MM.1S (cell line): ENCODE measurements at regions not wholly inside any gene's neighbourhood (a gene's known extent, or its start where the extent isn't known, plus 50 kb on each side); places are given as distances from the start of the nearest gene placed in this dataset.

Experiments
- CTCF ChIP-seq: fragments of 300-600 bp; sonication (generic); IDR thresholded peaks from 2 replicates; pipeline ENCODE4 v1.5.1; 2016; ENCODE audit warnings: antibody characterized with exemption, low read length, mixed read lengths
- EZH2 ChIP-seq: fragments of 300-600 bp; sonication (generic); optimal IDR thresholded peaks from 2 replicates; pipeline ENCODE3; 2017; ENCODE audit warnings: low read depth, mild to moderate bottlenecking, antibody characterized with exemption, low read length, mixed read lengths
- EZH2phosphoT487 ChIP-seq: fragments of 300-600 bp; sonication (generic); IDR thresholded peaks from 2 replicates; pipeline ENCODE4 v1.6.1; 2018; ENCODE audit warnings: antibody characterized with exemption, low read length

DNA sequence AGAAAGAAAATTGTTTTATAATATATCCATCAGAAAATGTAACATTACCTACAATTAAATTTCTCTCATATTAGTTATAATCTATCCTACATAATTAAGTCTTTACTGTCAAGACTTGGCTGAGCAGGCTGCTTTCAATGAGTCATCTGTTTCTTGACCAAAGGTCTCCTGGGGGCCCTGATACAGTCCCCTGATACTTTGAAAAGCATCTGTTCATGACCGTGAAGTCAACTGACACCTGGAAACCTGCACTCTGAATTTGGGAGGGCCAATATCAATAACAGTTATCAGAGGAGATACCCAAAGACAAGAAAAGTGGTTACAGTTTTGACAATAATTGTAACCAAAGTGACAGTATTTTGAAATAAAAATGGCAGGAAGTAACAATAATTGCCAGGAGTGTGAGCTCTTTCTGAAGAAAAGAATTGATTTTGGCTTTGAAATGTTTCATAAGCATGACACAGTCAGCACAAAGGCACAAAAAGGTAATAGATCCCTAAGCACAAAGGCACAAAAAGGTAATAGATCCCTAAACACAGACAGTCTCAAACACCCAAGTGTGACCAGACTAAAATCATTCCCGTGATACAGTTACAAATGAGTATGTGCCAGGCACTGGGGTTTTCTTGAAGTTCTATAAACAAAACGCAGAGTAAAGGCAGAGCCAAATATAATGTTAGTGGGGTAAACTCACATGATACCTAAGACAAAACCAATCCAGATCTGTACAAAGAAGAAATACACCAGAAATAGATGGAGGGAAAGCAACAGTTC is 260.7 kb downstream of the PLOD2 start:
- TF ChIP-seq CTCF (no peak), EZH2 (no peak), EZH2phosphoT487 (no peak)
